GM21528 (cell line): ENCODE measurements at regions not wholly inside any gene's neighbourhood (a gene's known extent, or its start where the extent isn't known, plus 50 kb on each side); places are given as distances from the start of the nearest gene placed in this dataset.

Experiments used
- ATAC-seq: cut with Tn5 transposase; IDR thresholded peaks from one replicate; pipeline ENCODE4 v1.9.1; 2021; ENCODE audit warnings: mild to moderate bottlenecking, moderate library complexity; ENCODE audit not compliant: unreplicated experiment, low FRiP score

DNA sequence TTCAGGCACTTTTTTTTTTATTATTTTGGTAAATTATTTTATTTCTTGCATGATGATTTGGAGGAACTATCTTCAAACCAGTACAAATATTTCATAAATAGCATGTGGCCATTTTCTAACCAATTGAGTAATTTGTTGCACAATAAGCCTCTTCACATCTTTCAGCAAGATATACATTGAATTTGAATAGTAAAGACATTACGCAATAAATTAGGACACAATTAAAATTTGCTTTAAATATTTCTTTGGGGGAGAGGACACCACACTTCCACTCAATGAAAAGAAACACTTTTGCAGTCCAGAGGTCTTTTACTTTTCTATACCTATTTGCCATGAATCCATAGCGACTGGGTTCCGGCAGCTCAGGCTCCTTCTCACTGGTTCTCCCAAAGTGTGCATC is 762.6 kb upstream of the GOLIM4 start:
- no peak for ATAC-seq

GRCh38 chr3:168850109-168850508 is 754.4 kb upstream of the GOLIM4 start:
- ATAC-seq = no peak

DNA sequence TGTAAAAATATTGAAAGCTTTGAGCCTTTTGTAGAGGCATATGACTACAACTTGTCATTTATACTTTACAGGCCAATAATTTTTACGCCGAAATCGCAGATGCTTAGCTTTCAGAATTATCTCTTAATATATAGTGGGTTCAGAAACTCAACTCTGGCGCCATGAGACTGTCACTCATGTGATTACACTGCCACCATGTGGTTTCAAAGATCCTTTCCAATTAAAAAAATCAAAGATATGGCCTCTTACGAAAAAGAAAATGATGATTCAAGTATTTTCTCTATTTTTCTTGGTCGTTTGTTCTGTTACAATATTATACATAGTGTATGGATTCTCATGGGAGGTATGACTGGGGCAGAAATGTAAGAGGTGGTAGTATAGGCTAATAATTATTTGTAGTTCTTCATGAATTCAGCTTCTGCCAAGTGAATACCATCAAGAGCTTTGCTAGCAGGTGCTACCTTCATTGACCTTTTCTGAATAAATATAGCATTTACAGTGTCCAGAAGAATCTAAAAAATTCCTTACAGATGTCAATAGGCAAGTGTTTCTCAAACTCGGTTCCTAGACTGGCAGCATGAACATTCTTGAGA is 751.7 kb upstream of the GOLIM4 start:
- peak; percentile 74 for ATAC-seq

- no peak for ATAC-seq
Measured at GRCh38 chr3:168844894-168845482, 749.3 kb upstream of the GOLIM4 start.

GRCh38 chr3:168844472-168844871 is 748.7 kb upstream of the GOLIM4 start:
- no peak for ATAC-seq

- ATAC-seq = no peak
Measured at GRCh38 chr3:168843481-168843880, 747.8 kb upstream of the GOLIM4 start.

DNA sequence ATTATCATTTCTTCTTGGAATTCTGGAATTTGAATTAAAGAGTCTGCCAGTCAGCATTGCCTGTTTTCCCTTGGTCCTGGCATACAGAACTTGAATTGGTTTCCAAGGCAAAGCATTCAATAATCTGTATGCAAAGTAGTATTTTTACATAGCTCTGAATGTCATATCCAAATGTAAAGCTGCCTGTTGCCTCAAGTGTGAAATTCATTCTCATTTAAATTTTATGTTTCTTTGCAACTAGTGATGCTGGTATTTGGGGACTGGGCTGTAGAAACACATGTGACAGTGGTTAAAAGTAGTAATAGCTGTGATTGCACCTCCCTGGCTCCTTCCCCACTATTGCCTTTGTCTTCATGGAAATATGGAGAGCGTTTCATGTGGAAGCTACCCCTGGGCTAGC is 743.9 kb upstream of the GOLIM4 start:
- ATAC-seq = no peak

DNA sequence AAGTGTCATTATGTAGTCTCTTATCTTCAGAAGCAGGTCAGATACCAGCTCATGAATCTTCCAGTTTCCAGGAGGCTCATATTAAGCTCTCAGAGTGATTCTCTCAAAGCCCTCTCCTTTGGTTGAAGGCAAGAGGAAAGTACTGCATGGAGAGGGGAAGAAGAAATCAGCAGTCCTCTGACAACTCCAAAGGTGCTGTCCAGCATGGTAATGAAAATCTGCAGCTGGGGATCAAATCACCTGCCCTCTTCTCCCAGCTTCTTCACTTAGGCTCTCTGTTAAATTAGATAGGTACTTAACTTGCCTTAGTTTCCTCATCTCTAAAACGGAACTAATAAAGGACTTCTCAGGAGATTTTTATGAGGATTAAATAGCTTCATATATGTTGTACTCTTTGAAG is 738.8 kb upstream of the GOLIM4 start:
- ATAC-seq = no peak

- ATAC-seq = no peak
Measured at GRCh38 chr3:168828943-168829342, 733.2 kb upstream of the GOLIM4 start.

GRCh38 chr3:168828536-168828935 is 732.8 kb upstream of the GOLIM4 start:
- no peak for ATAC-seq

GRCh38 chr3:168828014-168828413 is 732.3 kb upstream of the GOLIM4 start:
- ATAC-seq = no peak

DNA sequence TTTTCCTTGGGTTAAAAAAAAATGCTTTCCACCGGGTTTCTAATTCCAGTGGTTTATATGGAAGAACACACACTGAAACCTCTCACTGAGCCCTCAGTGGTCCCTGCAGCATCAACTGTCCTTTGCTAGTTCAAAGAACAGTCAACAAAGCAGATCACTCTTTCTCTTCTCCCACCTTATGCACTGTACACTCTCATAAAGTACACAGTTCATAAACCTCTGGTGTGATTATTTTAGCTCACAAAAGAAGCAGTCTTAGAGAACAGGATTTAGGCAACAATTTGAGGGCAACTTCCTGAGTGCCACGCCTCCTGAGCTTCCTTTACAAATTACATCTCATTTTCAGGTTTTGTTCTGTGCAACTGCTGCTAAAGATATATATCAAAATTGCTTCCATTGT is 728.4 kb upstream of the GOLIM4 start:
- no peak for ATAC-seq

- ATAC-seq = no peak
Measured at GRCh38 chr3:168823466-168823865, 727.7 kb upstream of the GOLIM4 start.

- ATAC-seq = no peak
Measured at GRCh38 chr3:168820810-168821415, 725.2 kb upstream of the GOLIM4 start.

DNA sequence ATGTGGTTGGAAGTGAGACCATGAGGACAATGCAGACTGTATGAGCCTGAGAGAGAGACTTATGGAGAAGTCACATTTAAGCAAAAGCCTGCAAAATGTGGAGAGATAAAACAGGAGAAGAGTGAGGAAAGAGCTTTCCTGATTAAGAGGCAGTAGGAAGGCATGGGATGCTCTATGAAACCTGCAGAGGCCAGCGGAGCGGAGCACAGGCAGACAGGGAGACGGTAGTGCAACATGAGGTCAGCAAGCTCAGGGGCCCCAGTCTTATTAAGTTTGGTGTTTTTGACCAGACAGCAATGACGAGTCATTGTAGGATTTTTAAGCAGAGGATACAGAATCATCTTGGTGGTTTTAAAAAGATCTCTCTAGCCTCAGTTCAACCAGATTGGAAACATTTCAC is 721.5 kb upstream of the GOLIM4 start:
- no peak for ATAC-seq

DNA sequence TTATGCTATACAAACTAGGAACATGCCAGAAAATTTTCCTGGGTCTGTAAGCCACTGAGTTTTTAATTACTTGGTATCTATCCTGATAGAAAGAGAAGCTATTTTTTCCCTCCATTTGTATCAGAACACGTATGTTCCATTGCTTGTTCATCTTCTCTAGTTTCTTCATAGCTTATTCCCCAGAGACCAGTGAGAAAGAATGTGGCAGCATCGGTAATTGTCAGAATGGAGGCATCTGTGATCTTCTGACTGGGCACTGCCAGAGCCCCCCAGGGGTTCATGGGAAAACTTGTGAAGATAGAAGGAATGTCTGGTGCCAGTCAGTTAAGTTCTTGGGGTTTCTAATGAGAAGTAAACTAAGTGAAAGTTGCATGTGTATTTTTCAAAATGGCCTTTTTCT is 720.2 kb upstream of the GOLIM4 start:
- ATAC-seq = no peak

DNA sequence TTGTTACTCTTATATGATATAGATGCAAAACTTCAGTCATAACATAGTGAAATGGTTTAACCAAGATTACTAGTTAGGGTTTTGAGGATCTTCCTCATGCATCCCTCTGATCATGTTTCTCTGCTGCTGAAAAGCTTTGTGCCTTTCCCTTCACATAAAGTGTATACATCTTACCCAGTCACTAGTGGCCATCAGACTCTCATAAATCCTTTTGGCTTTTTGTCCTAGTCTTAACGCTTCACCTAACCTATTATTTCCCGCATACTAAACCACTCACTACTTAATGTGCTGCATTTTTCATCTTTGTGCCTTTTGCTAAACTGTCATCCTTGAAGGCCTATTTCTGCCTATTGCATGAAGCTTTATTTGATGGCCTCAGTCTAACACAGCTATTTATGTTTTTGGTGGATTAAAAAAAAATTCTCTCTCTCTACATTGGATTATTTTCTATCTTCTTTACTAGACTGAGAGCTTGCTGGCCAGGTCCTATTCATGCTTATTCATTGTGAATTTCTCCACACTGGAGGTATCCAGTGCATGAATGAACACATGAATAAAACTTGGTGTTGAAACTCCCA is 717.6 kb upstream of the GOLIM4 start:
- no peak for ATAC-seq

DNA sequence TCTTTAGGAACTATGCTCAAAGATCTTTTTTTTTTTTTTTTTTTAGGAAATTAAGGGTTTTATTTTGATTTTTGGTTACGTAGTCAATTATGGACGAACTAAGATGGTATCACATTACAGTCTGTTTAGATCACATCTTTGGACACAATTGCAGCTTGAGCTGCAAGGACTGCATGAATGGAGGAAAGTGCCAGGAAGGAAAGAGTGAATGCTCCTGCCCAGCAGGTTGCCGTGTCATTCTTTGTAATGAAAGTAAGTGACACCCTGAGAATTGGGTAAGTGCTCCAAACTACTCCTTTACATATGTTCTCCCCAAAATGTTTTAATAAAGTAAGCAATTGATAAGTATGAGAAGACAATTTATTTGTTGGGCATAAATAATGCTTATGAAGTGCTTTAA is 716.5 kb upstream of the GOLIM4 start:
- no peak for ATAC-seq

- ATAC-seq = no peak
Measured at GRCh38 chr3:168808596-168808995, 712.9 kb upstream of the GOLIM4 start.

DNA sequence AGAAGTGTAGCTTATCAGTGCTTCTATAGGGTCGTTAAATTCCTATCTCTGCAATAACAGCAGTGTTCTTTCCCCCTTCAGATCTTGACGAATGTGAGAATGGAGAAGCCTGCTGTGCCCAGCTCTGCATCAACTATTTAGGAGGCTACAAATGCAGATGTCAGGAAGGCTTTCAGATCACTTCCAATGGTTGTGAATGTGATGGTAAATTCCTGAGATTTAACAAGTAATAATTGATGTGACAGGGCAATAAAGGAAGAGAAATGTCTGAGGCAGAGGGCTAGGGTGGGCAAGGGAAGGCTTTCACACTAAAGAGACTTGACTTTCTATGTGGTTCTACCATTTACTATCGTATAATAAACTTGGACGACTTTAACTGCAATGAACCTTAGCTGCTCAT is 711.7 kb upstream of the GOLIM4 start:
- ATAC-seq = no peak

- no peak for ATAC-seq
Measured at GRCh38 chr3:168806871-168807270, 711.1 kb upstream of the GOLIM4 start.

- no peak for ATAC-seq
Measured at GRCh38 chr3:168803536-168803935, 707.8 kb upstream of the GOLIM4 start.
